PC-3 (cell line): ENCODE measurements at regions not wholly inside any gene's neighbourhood (a gene's known extent, or its start where the extent isn't known, plus 50 kb on each side); places are given as distances from the start of the nearest gene placed in this dataset.
"Not testable (repeated sequence)": the region's sequence is repeated elsewhere in the genome, so short reads cannot be mapped to it uniquely, and the experiment has no call there.

Experiments
- ATAC-seq: fragments of 200-7000 bp; cut with Tn5 transposase; 2 replicates; pipeline ENCODE4 v1.9.1; 2020; ENCODE audit warnings: mild to moderate bottlenecking, moderate library complexity
- BruUV-seq: library from RNA; stranded (reverse); fragments of 400-500 nt; replicated peaks from 2 replicates; lab custom pipeline; 2021; lab: Mats Ljungman, UMichigan
- CTCF ChIA-PET: fragments of 300-600 bp; sonication (Branson Sonifier 250); formaldehyde crosslinking; loops from one replicate; lab custom pipeline; 2022; ENCODE audit warnings: antibody characterized with exemption; lab: Charles Lee
- POLR2A ChIA-PET: fragments of 300-600 bp; sonication (Branson Sonifier 250); formaldehyde crosslinking; loops from one replicate; lab custom pipeline; 2022; ENCODE audit warnings: antibody characterized with exemption; ENCODE audit not compliant: unreplicated experiment; lab: Charles Lee
- DNase-seq: peaks from one replicate; pipeline ENCODE4 v3.0.0-alpha.2; 2015
- H2AFZ ChIP-seq: fragments of 300-600 bp; sonication (generic); 2 replicates; pipeline ENCODE4 v1.6.0; 2016; ENCODE audit warnings: antibody characterized with exemption, low read length
- H3F3A ChIP-seq: fragments of 300-600 bp; sonication (generic); one replicate; pipeline ENCODE4 v1.6.0; 2017; ENCODE audit warnings: antibody characterized with exemption, low read length, control low read depth, mild to moderate bottlenecking; ENCODE audit not compliant: unreplicated experiment
- H3K27ac ChIP-seq: fragments of 300-600 bp; sonication (generic); 2 replicates; pipeline ENCODE4 v1.5.1; 2016; ENCODE audit warnings: mild to moderate bottlenecking, low read length
- H3K27me3 ChIP-seq: fragments of 300-600 bp; sonication (generic); 2 replicates; pipeline ENCODE4 v1.6.1; 2016; ENCODE audit warnings: low read length, mixed read lengths
- H3K36me3 ChIP-seq: fragments of 300-600 bp; sonication (generic); 2 replicates; pipeline ENCODE4 v1.6.1; 2016; ENCODE audit warnings: low read depth, mixed run types, low read length, mixed read lengths
- H3K4me1 ChIP-seq: fragments of 300-600 bp; sonication (generic); 2 replicates; pipeline ENCODE4 v1.5.1; 2016; ENCODE audit warnings: low read length; ENCODE audit not compliant: insufficient read depth
- H3K4me2 ChIP-seq: fragments of 300-600 bp; sonication (generic); 2 replicates; pipeline ENCODE4 v1.6.0; 2016; ENCODE audit warnings: low read length
- H3K4me3 ChIP-seq: fragments of 300-600 bp; sonication (generic); 2 replicates; pipeline ENCODE4 v1.5.1; 2016; ENCODE audit warnings: mild to moderate bottlenecking, low read length, mixed read lengths
- H3K79me2 ChIP-seq: fragments of 300-600 bp; sonication (generic); 2 replicates; pipeline ENCODE4 v1.6.1; 2017; ENCODE audit warnings: low read length, mixed read lengths
- H3K9ac ChIP-seq: fragments of 300-600 bp; sonication (generic); 2 replicates; pipeline ENCODE4 v1.6.0; 2016; ENCODE audit warnings: mild to moderate bottlenecking, low read length
- H3K9me2 ChIP-seq: fragments of 300-600 bp; sonication (generic); replicated peaks from 2 replicates; pipeline ENCODE4 v1.6.1; 2016; ENCODE audit warnings: mixed run types, low read length, mixed read lengths
- H3K9me3 ChIP-seq: fragments of 300-600 bp; sonication (generic); 2 replicates; pipeline ENCODE4 v1.6.1; 2016; ENCODE audit warnings: low read length, mixed read lengths
- H4K20me1 ChIP-seq: fragments of 300-600 bp; sonication (generic); 2 replicates; pipeline ENCODE4 v1.6.1; 2016; ENCODE audit warnings: low read length, mixed read lengths
- CTCF ChIP-seq: fragments of 300-600 bp; sonication (generic); conservative IDR thresholded peaks from 2 replicates; pipeline ENCODE4 v1.5.1; 2017; ENCODE audit warnings: antibody characterized with exemption, low read depth, mild to moderate bottlenecking, low read length
- EZH2 ChIP-seq: fragments of 300-600 bp; sonication (generic); IDR thresholded peaks from one replicate; pipeline ENCODE4 v1.6.1; 2017; ENCODE audit warnings: antibody characterized with exemption, mild to moderate bottlenecking, low read length; ENCODE audit not compliant: unreplicated experiment
- EZH2phosphoT487 ChIP-seq: fragments of 300-600 bp; sonication (generic); IDR thresholded peaks from 2 replicates; pipeline ENCODE4 v1.6.1; 2018; ENCODE audit warnings: mild to moderate bottlenecking, antibody characterized with exemption, low read length, borderline replicate concordance
- intact Hi-C: fragments of 100-400 bp; cut with micrococcal nuclease; formaldehyde crosslinking; loops from 2 replicates; pipeline ENCODE4 v1.9.0; 2023

GRCh38 chr11:25272214-25272613 lies 775.4 kb downstream of the LUZP2 start:
- TF ChIP-seq EZH2 (no peak), CTCF (no peak), EZH2phosphoT487 (no peak)
- no TSS peak for BruUV-seq
- no peaks in the 10 kb centered on the region for H3K79me2 ChIP-seq
- no peak overlapping the region for H3K4me3 ChIP-seq
- no peak overlapping the region for H3K27ac ChIP-seq
- no peaks in the 10 kb centered on the region for H3K27me3 ChIP-seq
- ChIA-PET CTCF (no interaction called here), POLR2A (no interaction called here)
- no peak overlapping the region for H3K9ac ChIP-seq
- H3K9me2 ChIP-seq: no peaks in the 10 kb centered on the region
- H2AFZ ChIP-seq: no peak overlapping the region
- DNase-seq (no peak), ATAC-seq (no peak)
- no peaks in the 10 kb centered on the region for H3K9me3 ChIP-seq
- H3F3A ChIP-seq: no peaks in the 10 kb centered on the region
- no peaks in the 10 kb centered on the region for H3K4me1 ChIP-seq
- intact Hi-C loops: no loop called here
- H4K20me1 ChIP-seq: no peaks in the 10 kb centered on the region
- H3K36me3 ChIP-seq: no peaks in the 10 kb centered on the region
- H3K4me2 ChIP-seq: no peak overlapping the region

GRCh38 chr11:25280821-25281220 lies 784.0 kb downstream of the LUZP2 start:
- POLR2A ChIA-PET, intact Hi-C loops, CTCF ChIA-PET: not testable (repeated sequence)

DNA sequence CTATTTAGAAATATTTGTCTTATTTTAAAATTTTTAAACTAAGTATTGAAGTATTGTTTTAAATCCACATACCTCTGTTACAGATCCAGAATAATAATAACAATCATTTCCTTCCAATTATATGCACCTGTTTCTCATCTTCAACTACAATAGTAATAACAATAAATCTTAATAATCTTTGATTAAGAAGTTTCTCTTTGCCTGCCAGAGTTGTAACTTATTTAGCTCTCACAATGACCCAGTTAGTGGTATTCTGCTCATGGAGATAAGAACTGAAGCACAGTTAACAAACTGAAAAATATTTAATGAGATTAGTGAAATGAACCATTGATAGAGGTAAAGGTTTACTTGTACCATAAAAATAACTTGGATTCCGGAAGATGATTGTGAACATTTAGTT lies 796.3 kb downstream of the LUZP2 start:
- H4K20me1 ChIP-seq: no peaks in the 10 kb centered on the region
- H3K4me1 ChIP-seq: no peaks in the 10 kb centered on the region
- H2AFZ ChIP-seq: no peak overlapping the region
- no peaks in the 10 kb centered on the region for H3K36me3 ChIP-seq
- H3K27ac ChIP-seq: no peak overlapping the region
- H3K79me2 ChIP-seq: no peaks in the 10 kb centered on the region
- H3K4me2 ChIP-seq: no peak overlapping the region
- H3K4me3 ChIP-seq: no peak overlapping the region
- CTCF ChIA-PET: no interaction called here
- H3K9ac ChIP-seq: no peak overlapping the region
- TF ChIP-seq EZH2: no peak
- H3F3A ChIP-seq: no peaks in the 10 kb centered on the region
- DNase-seq (no peak), ATAC-seq (no peak)
- BruUV-seq: no TSS peak
- intact Hi-C loops: no loop called here
- no peaks in the 10 kb centered on the region for H3K27me3 ChIP-seq
- H3K9me2 ChIP-seq: no peaks in the 10 kb centered on the region
- no peaks in the 10 kb centered on the region for H3K9me3 ChIP-seq
- POLR2A ChIA-PET: no interaction called here

More at GRCh38 chr11:25280821-25281220, 784.0 kb downstream of the LUZP2 start:
- not testable (repeated sequence) for H2AFZ ChIP-seq, H3K27me3 ChIP-seq, H3K4me3 ChIP-seq, H3K9ac ChIP-seq, H3F3A ChIP-seq, H3K79me2 ChIP-seq, BruUV-seq, H4K20me1 ChIP-seq, DNase-seq, H3K9me2 ChIP-seq, ATAC-seq, H3K27ac ChIP-seq, H3K36me3 ChIP-seq, H3K9me3 ChIP-seq, H3K4me2 ChIP-seq, H3K4me1 ChIP-seq

DNA sequence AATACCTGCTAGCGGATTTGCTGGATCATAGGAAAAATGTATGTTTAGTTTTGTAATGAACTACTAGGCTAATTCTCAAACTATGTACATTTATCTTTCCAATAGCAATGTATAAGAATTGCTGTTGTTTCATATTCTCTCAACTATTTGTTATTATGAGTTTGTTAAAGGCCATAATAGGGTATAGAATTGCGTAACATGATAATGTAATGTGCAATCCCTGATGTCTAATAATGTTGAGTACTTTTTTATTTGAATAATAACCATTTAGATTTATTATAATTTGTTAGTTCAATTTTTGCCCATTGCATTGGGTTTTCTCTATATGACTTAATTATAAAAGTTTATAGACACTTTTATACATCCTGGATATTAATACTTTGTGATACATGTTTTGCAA lies 801.6 kb downstream of the LUZP2 start:
- Histone ChIP-seq H3K27me3 (no peaks in the 10 kb centered on the region), H3K9me3 (no peaks in the 10 kb centered on the region), H3K4me2 (no peak overlapping the region), H3K36me3 (no peaks in the 10 kb centered on the region), H3K4me1 (no peaks in the 10 kb centered on the region), H3K4me3 (no peak overlapping the region), H4K20me1 (no peaks in the 10 kb centered on the region), H3F3A (no peaks in the 10 kb centered on the region), H3K9ac (no peak overlapping the region), H3K9me2 (no peaks in the 10 kb centered on the region), H3K27ac (no peak overlapping the region), H2AFZ (no peak overlapping the region), H3K79me2 (no peaks in the 10 kb centered on the region)
- intact Hi-C loops: no loop called here
- ATAC-seq (no peak), DNase-seq (no peak)
- ChIA-PET CTCF (no interaction called here), POLR2A (no interaction called here)
- TF ChIP-seq EZH2phosphoT487: no peak
- no peak for TF ChIP-seq EZH2
- no peak for TF ChIP-seq CTCF
- no TSS peak for BruUV-seq
